OCI-M2 (cell line): ENCODE measurements at regions not wholly inside any gene's neighbourhood (a gene's known extent, or its start where the extent isn't known, plus 50 kb on each side); places are given as distances from the start of the nearest gene placed in this dataset.
"Not testable (repeated sequence)": the region's sequence is repeated elsewhere in the genome, so short reads cannot be mapped to it uniquely, and the experiment has no call there.

ENCODE experiments used
- DNase-seq: peaks from one replicate; lab custom pipeline; 2025; ENCODE audit not compliant: unreplicated experiment; lab: John Stamatoyannopoulos, UW

- not testable (repeated sequence) for DNase-seq
Observed at GRCh38 chr6:3672339-3672738, 79.2 kb downstream of the PXDC1 start.

GRCh38 chr6:3671382-3671781 lies 80.1 kb downstream of the PXDC1 start:
- DNase-seq: no peak

- no peak for DNase-seq
Observed at GRCh38 chr6:3670356-3670755, 81.2 kb downstream of the PXDC1 start.

- no peak for DNase-seq
Observed at GRCh38 chr6:3669916-3670315, 81.6 kb downstream of the PXDC1 start.

GRCh38 chr6:3665608-3666007 lies 85.9 kb downstream of the PXDC1 start:
- DNase-seq: no peak

GRCh38 chr6:3664625-3665041 lies 86.9 kb downstream of the PXDC1 start:
- no peak for DNase-seq

GRCh38 chr6:3663811-3664210 lies 87.7 kb downstream of the PXDC1 start:
- DNase-seq: no peak

GRCh38 chr6:3663081-3663480 lies 88.4 kb downstream of the PXDC1 start:
- no peak for DNase-seq

- DNase-seq: no peak
Observed at GRCh38 chr6:3661390-3661789, 90.1 kb downstream of the PXDC1 start.

- DNase-seq: no peak
Observed at GRCh38 chr6:3660473-3660872, 91.0 kb downstream of the PXDC1 start.

GRCh38 chr6:3659748-3660147 lies 91.8 kb downstream of the PXDC1 start:
- no peak for DNase-seq

GRCh38 chr6:3656076-3656475 lies 95.4 kb downstream of the PXDC1 start:
- DNase-seq: no peak

GRCh38 chr6:3654898-3655297 lies 96.6 kb downstream of the PXDC1 start:
- DNase-seq: no peak

- DNase-seq: no peak
Observed at GRCh38 chr6:3654436-3654835, 97.1 kb downstream of the PXDC1 start.

- no peak for DNase-seq
Observed at GRCh38 chr6:3653528-3654070, 97.9 kb downstream of the PXDC1 start.

GRCh38 chr6:3651698-3652229 lies 99.7 kb downstream of the PXDC1 start:
- DNase-seq: no peak

- DNase-seq: peak; percentile 59
Observed at GRCh38 chr6:3650959-3651697, 100.4 kb downstream of the PXDC1 start.

- no peak for DNase-seq
Observed at GRCh38 chr6:3650076-3650958, 101.2 kb downstream of the PXDC1 start.

GRCh38 chr6:3648724-3649123 lies 102.8 kb downstream of the PXDC1 start:
- DNase-seq: no peak

GRCh38 chr6:3646616-3647362 lies 104.7 kb downstream of the PXDC1 start:
- no peak for DNase-seq

- DNase-seq: no peak
Observed at GRCh38 chr6:3644739-3645012, 106.8 kb downstream of the PXDC1 start.
